Pancreas (tissue), 10 donors: ENCODE measurements at regions not wholly inside any gene's neighbourhood (a gene's known extent, or its start where the extent isn't known, plus 50 kb on each side); places are given as distances from the start of the nearest gene placed in this dataset.
A peak's percentile ranks its signal among the peaks of the same experiment; 100 is the strongest.

ENCODE experiments used
- ATAC-seq, 4 donors: fragments of 200-7000 bp; cut with Tn5 transposase; one replicate each; pipeline versions ENCODE4 v1.8.0 to v1.9.1; 2020; ENCODE audit warnings: mild to moderate bottlenecking in 4 of 4, moderate library complexity in 4 of 4
- DNase-seq, 6 donors: peaks; one replicate each; pipeline ENCODE4 v3.0.0-alpha.2; 2020
- FAIRE-seq: peaks from 2 replicates; lab custom pipeline; 2012; peaks lifted over from hg19 to GRCh38; lab: Jason Lieb, UNC
- H3K27ac ChIP-seq, 4 donors: fragments of 200-600 bp; sonication (generic); 1 replicate in 3 of 4; 2 replicates in 1 of 4; pipeline versions ENCODE4 v1.5.0 to v1.8.0; 2020
- H3K27me3 ChIP-seq, 4 donors: fragments of 200-600 bp; one replicate each; pipeline ENCODE4 v1.8.0; 2021
- H3K36me3 ChIP-seq, 3 donors: fragments of 200-600 bp; sonication (generic) in 1 of 3; one replicate each; pipeline versions ENCODE4 v1.5.0 to v1.8.0; 2020 to 2021
- H3K4me1 ChIP-seq, 3 donors: fragments of 200-600 bp; one replicate each; pipeline ENCODE4 v1.8.0; 2021
- H3K4me3 ChIP-seq, 4 donors: fragments of 200-600 bp; sonication (generic) in 2 of 4; one replicate each; pipeline versions ENCODE4 v1.5.0 to v1.8.0; 2020 to 2021
- H3K9me3 ChIP-seq, 4 donors: fragments of 200-600 bp; one replicate each; pipeline ENCODE4 v1.8.0; 2021
- CTCF ChIP-seq, 4 donors: fragments of 200-600 bp; sonication (generic) in 3 of 4; IDR thresholded peaks; one replicate each; pipeline versions ENCODE4 v1.5.0 to v1.8.0; 2021; ENCODE audit warnings: antibody characterized with exemption in 4 of 4
- WGBS, 2 donors: extraction: QIAGEN DNeasy Blood & Tissue Kit; methylation state at CpG; one replicate each; pipeline ENCODE4 v1.1.7; 2013; 5-methylcytosine and 5-hydroxymethylcytosine counted together
- intact Hi-C, 3 donors: fragments of 100-400 bp; cut with DNase I; formaldehyde crosslinking; loops; one replicate each; pipeline versions ENCODE4 v1.11.1 to v1.14.2; 2022
- donor health status: healthy with polysubstance abuse.
- donor health status: DM: no; HTN: no; CAD: no; lungs with moderate emphysema.
- donor health status: DM: no; HTN: no; CAD: no.
- donor health status: control.
- donor health status: control.
- donor health status: Bipolar disorder and iron deficiency.
- donor health status: DM: yes; HTN: yes; CAD: no.
- donor health status: DM: no; HTN: no; CAD: no.
- donor health status: DM: no; HTN: no; CAD: no.
- donor health status: DM: yes; HTN: yes; CAD: no.

DNA sequence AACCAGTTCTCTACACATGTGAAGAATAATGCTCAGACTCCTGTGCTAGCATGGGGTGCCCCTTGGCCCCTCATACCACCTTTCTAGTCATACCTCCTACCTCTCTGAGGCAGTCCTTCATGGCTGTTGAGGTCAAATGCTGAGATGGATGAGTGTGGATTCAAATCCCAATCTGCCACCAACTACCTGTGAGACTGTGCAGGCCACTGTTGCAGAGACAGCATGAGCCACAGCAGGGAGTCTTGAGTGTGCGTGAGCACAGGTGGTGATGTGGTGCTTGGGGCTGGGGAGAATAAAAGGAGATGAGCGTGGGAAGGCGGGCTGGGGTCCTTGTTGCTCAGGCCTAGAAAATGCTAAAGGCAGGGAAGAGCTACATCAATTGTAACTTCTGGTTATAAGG, 218.0 kb upstream of the E2F8 start:
- 95 to 96% methylated on average over 3 of the region's 3 CpGs for WGBS, 2 donors
- no peak overlapping the region for H3K27ac ChIP-seq
- intact Hi-C loops, result no loop called here
- H3K9me3 ChIP-seq, result no peaks in the 10 kb centered on the region
- no peaks in the 10 kb centered on the region for H3K4me1 ChIP-seq
- no peaks in the 10 kb centered on the region for H3K36me3 ChIP-seq
- DNase-seq, result no peak
- no peak for TF ChIP-seq CTCF (IDR thresholded peaks at IDR 0.05)
- no peak overlapping the region for H3K4me3 ChIP-seq
- FAIRE-seq, result no peak
- no peaks in the 10 kb centered on the region for H3K27me3 ChIP-seq
- ATAC-seq, result no peak

GRCh38 chr11:19458231-19458630, 217.5 kb upstream of the E2F8 start:
- intact Hi-C loops, result no loop called here
- DNase-seq (no peak), FAIRE-seq (no peak), ATAC-seq (no peak)
- no peak overlapping the region for H3K27ac ChIP-seq
- H3K4me1 ChIP-seq, result no peaks in the 10 kb centered on the region
- H3K36me3 ChIP-seq, result no peaks in the 10 kb centered on the region
- no peak for TF ChIP-seq CTCF (IDR thresholded peaks at IDR 0.05)
- H3K4me3 ChIP-seq, result no peak overlapping the region
- no peaks in the 10 kb centered on the region for H3K27me3 ChIP-seq
- H3K9me3 ChIP-seq, result no peaks in the 10 kb centered on the region
- 78% methylated on average over 2 of the region's 2 CpGs for WGBS, 2 donors

GRCh38 chr11:19455731-19456130, 215.0 kb upstream of the E2F8 start:
- WGBS, 2 donors, result 69 to 72% methylated on average over 4 of the region's 4 CpGs
- intact Hi-C loops, result no loop called here
- Histone ChIP-seq H3K36me3 (no peaks in the 10 kb centered on the region), H3K27me3 (no peaks in the 10 kb centered on the region), H3K4me3 (no peak overlapping the region), H3K27ac (no peak overlapping the region), H3K4me1 (no peaks in the 10 kb centered on the region), H3K9me3 (no peaks in the 10 kb centered on the region)
- FAIRE-seq (no peak), DNase-seq (no peak), ATAC-seq (no peak)
- no peak for TF ChIP-seq CTCF (IDR thresholded peaks at IDR 0.05)

DNA sequence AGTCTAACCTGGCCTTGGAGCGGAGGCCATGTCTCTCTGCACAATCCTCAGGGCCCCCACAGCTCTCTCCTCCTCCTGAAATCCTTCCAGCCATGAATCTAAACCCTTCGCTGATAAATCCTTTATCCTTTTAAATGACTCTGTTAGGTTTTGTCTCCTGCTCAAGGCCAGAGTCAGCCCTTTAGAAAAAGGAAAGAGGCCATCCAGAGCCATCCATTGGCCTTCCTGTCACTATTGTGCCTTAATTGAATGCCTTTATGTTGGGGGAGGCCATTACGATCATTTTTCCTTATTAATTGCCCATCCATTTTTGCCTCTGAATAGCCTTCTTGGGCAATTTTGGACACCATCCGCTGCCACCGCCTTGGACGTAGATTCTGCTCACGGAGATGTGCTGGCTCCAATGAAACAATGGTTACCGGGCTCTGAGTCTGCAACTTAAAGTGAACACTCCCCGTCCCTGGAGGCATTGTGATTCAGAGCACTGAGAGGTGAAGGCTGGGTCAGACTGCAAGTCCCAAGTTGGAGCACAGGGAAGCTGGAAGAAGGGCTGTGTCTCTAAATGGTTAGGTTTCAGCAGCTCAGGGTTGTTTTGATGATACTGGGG, 213.0 kb upstream of the E2F8 start:
- Histone ChIP-seq H3K27me3 (no peaks in the 10 kb centered on the region), H3K36me3 (no peaks in the 10 kb centered on the region), H3K4me3 (no peak overlapping the region), H3K9me3 (no peaks in the 10 kb centered on the region), H3K4me1 (no peaks in the 10 kb centered on the region), H3K27ac (no peak overlapping the region)
- WGBS, 2 donors, result 82 to 91% methylated on average over 9 of the region's 9 CpGs
- no peak for DNase-seq
- ATAC-seq, result peak in 1 of 4 donors; percentile 58
- no peak for TF ChIP-seq CTCF (IDR thresholded peaks at IDR 0.05)
- FAIRE-seq, result no peak
- intact Hi-C loops, result no loop called here

GRCh38 chr11:19451609-19452008, 210.9 kb upstream of the E2F8 start:
- TF ChIP-seq CTCF (IDR thresholded peaks at IDR 0.05), result no peak
- Histone ChIP-seq H3K27me3 (no peaks in the 10 kb centered on the region), H3K9me3 (no peaks in the 10 kb centered on the region), H3K4me1 (no peaks in the 10 kb centered on the region), H3K27ac (no peak overlapping the region), H3K4me3 (no peak overlapping the region), H3K36me3 (no peaks in the 10 kb centered on the region)
- FAIRE-seq (no peak), DNase-seq (no peak), ATAC-seq (no peak)
- intact Hi-C loops, result no loop called here
